ENCODE measurements at regions not wholly inside any gene's neighbourhood (a gene's known extent, or its start where the extent isn't known, plus 50 kb on each side); places are given as distances from the start of the nearest gene placed in this dataset.
A peak's percentile ranks its signal among the peaks of the same experiment; 100 is the strongest.

DNA sequence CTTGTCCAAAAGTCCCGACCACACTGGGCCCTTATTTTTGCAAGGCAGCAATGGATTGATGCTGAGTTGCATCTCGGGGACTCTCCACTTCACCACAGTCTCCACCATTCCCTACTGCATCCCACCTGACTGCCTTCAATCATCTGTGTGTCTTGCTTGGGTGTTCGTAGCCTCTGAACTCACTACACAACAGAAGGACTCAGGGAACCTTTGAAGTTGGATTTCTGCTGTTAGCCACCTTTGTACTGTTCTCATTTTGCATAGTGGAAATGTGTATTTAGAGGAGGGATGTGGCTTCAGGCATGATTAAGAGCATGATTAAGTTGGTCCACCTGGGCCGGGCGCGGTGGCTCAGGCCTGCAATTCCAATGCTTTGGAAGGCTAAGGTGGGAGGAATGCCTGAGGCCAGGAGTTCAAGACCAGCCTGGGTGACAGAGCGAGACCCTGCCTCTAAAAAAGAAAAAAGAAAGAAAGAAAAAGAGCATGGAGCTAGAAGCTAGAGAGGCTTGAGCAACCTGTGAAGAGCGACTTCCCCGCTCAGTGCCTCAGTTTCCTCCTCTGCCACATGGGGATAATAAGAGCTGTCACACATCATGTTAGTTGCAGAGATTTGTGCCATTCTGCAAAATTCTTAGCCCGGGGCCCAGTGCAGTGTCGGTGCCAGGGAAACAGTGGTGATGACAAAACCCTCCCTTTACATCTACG, 121.3 kb upstream of the PTPN1 start:
- 66% methylated on average over 12 of the region's 12 CpGs for WGBS (ENCODE audit: insufficient coverage, low coverage, missing lambda C conversion rate)
- no peaks in the 10 kb centered on the region for H3K9me3 ChIP-seq (replicated peaks; ENCODE audit: control insufficient read depth, insufficient read depth, low read depth, low read length)
- no peak overlapping the region; a peak in 1 of 4 replicates for H3K9ac ChIP-seq (ENCODE audit: insufficient read depth in 1 of 2, low read depth in 2 of 2, low read length in 2 of 2)
- no peak for FAIRE-seq
- ChIA-PET POLR2A (no interaction called here), CTCF (ENCODE audit: low intra/inter-chr PET ratio) (no interaction called here)
- H3K79me2 ChIP-seq (ENCODE audit: control insufficient read depth, insufficient read depth, low read length), result no peaks in the 10 kb centered on the region
- H3K36me3 ChIP-seq (ENCODE audit: control insufficient read depth, insufficient read depth, low read length), result no peaks in the 10 kb centered on the region
- H3K27ac ChIP-seq (ENCODE audit: extremely low read depth, low read depth, low read length), result no peak overlapping the region
- no peaks in the 10 kb centered on the region for H3K9me1 ChIP-seq (ENCODE audit: control insufficient read depth, insufficient read depth, low read length)
- H3K27me3 ChIP-seq (ENCODE audit: control insufficient read depth in 2 of 2, insufficient read depth in 2 of 2, low read length in 2 of 2), result no peaks in the 10 kb centered on the region
- TF ChIP-seq THRB (CRISPR knock-in tag; conservative IDR thresholded peaks at IDR 0.05), result no peak
- no peak for TF ChIP-seq KDM2B (CRISPR knock-in tag; IDR thresholded peaks at IDR 0.05)
- TF ChIP-seq GTF2A2 (tag; IDR thresholded peaks at IDR 0.05), result no peak
- no peak for TF ChIP-seq SIRT6 (IDR thresholded peaks at IDR 0.05; ENCODE audit: low read depth, low read length)
- TF ChIP-seq RBM14 (IDR thresholded peaks at IDR 0.05; ENCODE audit: borderline replicate concordance, insufficient read depth, low read depth, low read length), result no peak
- TF ChIP-seq MTA1 (IDR thresholded peaks at IDR 0.05; ENCODE audit: borderline replicate concordance), result no peak
- no peak for TF ChIP-seq MEF2A (IDR thresholded peaks at IDR 0.05; ENCODE audit: control insufficient read depth, low read depth, low read length)
- TF ChIP-seq ZFP36 (IDR thresholded peaks at IDR 0.05; ENCODE audit: low read depth, low read length, partially characterized antibody), result peak; percentile 55
- TF ChIP-seq, protein P1, sequence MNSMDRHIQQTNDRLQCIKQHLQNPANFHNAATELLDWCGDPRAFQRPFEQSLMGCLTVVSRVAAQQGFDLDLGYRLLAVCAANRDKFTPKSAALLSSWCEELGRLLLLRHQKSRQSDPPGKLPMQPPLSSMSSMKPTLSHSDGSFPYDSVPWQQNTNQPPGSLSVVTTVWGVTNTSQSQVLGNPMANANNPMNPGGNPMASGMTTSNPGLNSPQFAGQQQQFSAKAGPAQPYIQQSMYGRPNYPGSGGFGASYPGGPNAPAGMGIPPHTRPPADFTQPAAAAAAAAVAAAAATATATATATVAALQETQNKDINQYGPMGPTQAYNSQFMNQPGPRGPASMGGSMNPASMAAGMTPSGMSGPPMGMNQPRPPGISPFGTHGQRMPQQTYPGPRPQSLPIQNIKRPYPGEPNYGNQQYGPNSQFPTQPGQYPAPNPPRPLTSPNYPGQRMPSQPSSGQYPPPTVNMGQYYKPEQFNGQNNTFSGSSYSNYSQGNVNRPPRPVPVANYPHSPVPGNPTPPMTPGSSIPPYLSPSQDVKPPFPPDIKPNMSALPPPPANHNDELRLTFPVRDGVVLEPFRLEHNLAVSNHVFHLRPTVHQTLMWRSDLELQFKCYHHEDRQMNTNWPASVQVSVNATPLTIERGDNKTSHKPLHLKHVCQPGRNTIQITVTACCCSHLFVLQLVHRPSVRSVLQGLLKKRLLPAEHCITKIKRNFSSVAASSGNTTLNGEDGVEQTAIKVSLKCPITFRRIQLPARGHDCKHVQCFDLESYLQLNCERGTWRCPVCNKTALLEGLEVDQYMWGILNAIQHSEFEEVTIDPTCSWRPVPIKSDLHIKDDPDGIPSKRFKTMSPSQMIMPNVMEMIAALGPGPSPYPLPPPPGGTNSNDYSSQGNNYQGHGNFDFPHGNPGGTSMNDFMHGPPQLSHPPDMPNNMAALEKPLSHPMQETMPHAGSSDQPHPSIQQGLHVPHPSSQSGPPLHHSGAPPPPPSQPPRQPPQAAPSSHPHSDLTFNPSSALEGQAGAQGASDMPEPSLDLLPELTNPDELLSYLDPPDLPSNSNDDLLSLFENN (IDR thresholded peaks at IDR 0.05; ENCODE audit: low read depth in 2 of 2, low read length in 2 of 2), result no peak
- no peak for TF ChIP-seq ZNF586 (CRISPR knock-in tag; conservative IDR thresholded peaks at IDR 0.05)
- 0 out of 2 replicates have a peak, but pooled peaks have one; percentile 8 for TF ChIP-seq CREM (IDR thresholded peaks at IDR 0.05; ENCODE audit: low read depth)
- no peak overlapping the region for H3K4me2 ChIP-seq (ENCODE audit: insufficient read depth, low read length)
- peaks cover 36 to 45% of the 10 kb centered on the region in 2 experiments for H3K4me1 ChIP-seq (replicated peaks in 1 of 2; ENCODE audit: control insufficient read depth in 2 of 2, insufficient read depth in 2 of 2, low read length in 2 of 2)
- no peak overlapping the region for H2AFZ ChIP-seq (ENCODE audit: low read depth, low read length)
- H4K20me1 ChIP-seq (replicated peaks; ENCODE audit: control insufficient read depth, insufficient read depth, low read length), result no peaks in the 10 kb centered on the region
- H3K4me3 ChIP-seq, result no peak overlapping the region
- no peak for DNase-seq (ENCODE audit: extremely low read depth in 1 of 4, low spot score in 3 of 4)
- intact Hi-C loops (cut with micrococcal nuclease), result no loop called here
- ATAC-seq, result no peak
- BruUV-seq (replicated peaks), result no TSS peak
- in situ Hi-C loops (cut with MboI), result no loop called here

Data from K562 (cell line).